WTC11 (cell line): ENCODE measurements at regions not wholly inside any gene's neighbourhood (a gene's known extent, or its start where the extent isn't known, plus 50 kb on each side); places are given as distances from the start of the nearest gene placed in this dataset.

Source experiments
- ATAC-seq: fragments of 200-7000 bp; cut with Tn5 transposase; 2 replicates; pipeline ENCODE4 v1.10.0; 2021; ENCODE audit warnings: mild to moderate bottlenecking, moderate library complexity
- CTCF ChIA-PET: fragments of 300-600 bp; sonication (Branson Sonifier 250); formaldehyde crosslinking; loops from one replicate; lab custom pipeline; 2021; ENCODE audit warnings: antibody characterized with exemption; lab: Charles Lee
- POLR2A ChIA-PET: fragments of 350-600 bp; sonication (Branson Sonifier 250); formaldehyde crosslinking; loops from one replicate; lab custom pipeline; 2021; ENCODE audit warnings: antibody characterized with exemption; lab: Charles Lee
- DNase-seq: peaks from one replicate; pipeline ENCODE4 v3.0.0; 2021; ENCODE audit warnings: low spot score
- H3K27ac Mint-ChIP-seq: 2 replicates; pipeline ENCODE4 v1.8.0; 2021; ENCODE audit warnings: mixed read lengths
- H3K27me3 Mint-ChIP-seq: 2 replicates; pipeline ENCODE4 v1.8.0; 2021; ENCODE audit warnings: low read depth, mild to moderate bottlenecking, moderate library complexity, mixed read lengths
- H3K36me3 Mint-ChIP-seq: 2 replicates; pipeline ENCODE4 v1.8.0; 2021; ENCODE audit warnings: mixed read lengths
- H3K4me1 Mint-ChIP-seq: 2 replicates; pipeline ENCODE4 v1.8.0; 2022; ENCODE audit warnings: mixed read lengths
- H3K4me3 Mint-ChIP-seq: 2 replicates; pipeline ENCODE4 v1.8.0; 2021; ENCODE audit warnings: mild to moderate bottlenecking, moderate library complexity, mixed read lengths
- H3K9me3 Mint-ChIP-seq: 2 replicates; pipeline ENCODE4 v1.8.0; 2021; ENCODE audit warnings: mixed read lengths
- AR ChIP-seq: fragments of 250-450 bp; sonication (Bioruptor Pico); IDR thresholded peaks from 2 replicates; pipeline ENCODE4 v1.9.0; 2021; ENCODE audit warnings: mild to moderate bottlenecking
- ARID4B ChIP-seq: sonication (generic); formaldehyde crosslinking; IDR thresholded peaks from 2 replicates; pipeline ENCODE4 v1.8.0; 2023; ENCODE audit warnings: missing genetic modification reagents, mild to moderate bottlenecking, borderline replicate concordance
- CDX4 ChIP-seq: fragments of 250-450 bp; sonication (Bioruptor Pico); IDR thresholded peaks from 2 replicates; pipeline ENCODE4 v1.9.0; 2021; ENCODE audit warnings: moderate library complexity, mild to moderate bottlenecking, inconsistent platforms, borderline replicate concordance
- E2F4 ChIP-seq: sonication (generic); formaldehyde crosslinking; IDR thresholded peaks from 2 replicates; pipeline ENCODE4 v1.8.1; 2022; ENCODE audit warnings: low read depth, mild to moderate bottlenecking, moderate library complexity, missing genetic modification reagents, borderline replicate concordance
- EMX1 ChIP-seq: fragments of 250-450 bp; sonication (Bioruptor Pico); IDR thresholded peaks from 2 replicates; pipeline ENCODE4 v1.8.0; 2021; ENCODE audit warnings: mild to moderate bottlenecking
- FOXP4 ChIP-seq: sonication (generic); formaldehyde crosslinking; IDR thresholded peaks from 2 replicates; pipeline ENCODE4 v1.8.0; 2022; ENCODE audit warnings: mild to moderate bottlenecking, missing genetic modification reagents
- IRF2 ChIP-seq: sonication (generic); formaldehyde crosslinking; IDR thresholded peaks from 2 replicates; pipeline ENCODE4 v1.8.0; 2022; ENCODE audit warnings: low read depth, missing genetic modification reagents, borderline replicate concordance
- JAZF1 ChIP-seq: fragments of 250-450 bp; sonication (Bioruptor Pico); IDR thresholded peaks from 2 replicates; pipeline ENCODE4 v1.9.0; 2021; ENCODE audit warnings: moderate library complexity, mild to moderate bottlenecking, inconsistent platforms
- MAX ChIP-seq: sonication (generic); formaldehyde crosslinking; IDR thresholded peaks from 2 replicates; pipeline ENCODE4 v1.8.0; 2022; ENCODE audit warnings: mild to moderate bottlenecking, missing genetic modification reagents
- NFYB ChIP-seq: sonication (generic); formaldehyde crosslinking; conservative IDR thresholded peaks from 2 replicates; pipeline ENCODE4 v1.8.0; 2022; ENCODE audit warnings: low read depth, missing genetic modification reagents
- OVOL2 ChIP-seq: fragments of 250-450 bp; sonication (Bioruptor Pico); IDR thresholded peaks from 2 replicates; pipeline ENCODE4 v1.9.0; 2021; ENCODE audit warnings: mild to moderate bottlenecking, borderline replicate concordance
- PRRX2 ChIP-seq: fragments of 250-450 bp; sonication (Bioruptor Pico); IDR thresholded peaks from 2 replicates; pipeline ENCODE4 v1.8.0; 2021; ENCODE audit warnings: mild to moderate bottlenecking
- RORB ChIP-seq: fragments of 250-450 bp; sonication (Bioruptor Pico); IDR thresholded peaks from 2 replicates; pipeline ENCODE4 v1.9.0; 2021; ENCODE audit warnings: mild to moderate bottlenecking
- SOX15 ChIP-seq: fragments of 250-450 bp; sonication (Bioruptor Pico); IDR thresholded peaks from 2 replicates; pipeline ENCODE4 v1.9.0; 2021; ENCODE audit warnings: mild to moderate bottlenecking
- ZNF219 ChIP-seq: sonication (generic); formaldehyde crosslinking; IDR thresholded peaks from 2 replicates; pipeline ENCODE4 v1.8.0; 2023; ENCODE audit warnings: missing genetic modification reagents, mild to moderate bottlenecking, borderline replicate concordance
- ZNF317 ChIP-seq: sonication (generic); formaldehyde crosslinking; IDR thresholded peaks from 2 replicates; pipeline ENCODE4 v1.8.1; 2023; ENCODE audit warnings: low read depth, mild to moderate bottlenecking, moderate library complexity, missing genetic modification reagents, borderline replicate concordance
- ZNF416 ChIP-seq: fragments of 250-450 bp; sonication (Bioruptor Pico); IDR thresholded peaks from 2 replicates; pipeline ENCODE4 v1.9.0; 2021; ENCODE audit warnings: mild to moderate bottlenecking, inconsistent platforms
- ZNF532 ChIP-seq: fragments of 250-450 bp; sonication (Bioruptor Pico); IDR thresholded peaks from 2 replicates; pipeline ENCODE4 v1.9.0; 2021; ENCODE audit warnings: mild to moderate bottlenecking, borderline replicate concordance
- ZNF671 ChIP-seq: fragments of 250-450 bp; sonication (Bioruptor Pico); IDR thresholded peaks from 2 replicates; pipeline ENCODE4 v1.8.0; 2021; ENCODE audit warnings: mild to moderate bottlenecking

GRCh38 chr12:93322784-93323183 lies 54.9 kb upstream of the NUDT4 start (continued):
- TF ChIP-seq AR, result no peak
- TF ChIP-seq NFYB (CRISPR knock-in tag), result no peak
- TF ChIP-seq CDX4 (CRISPR knock-in tag), result no peak
- no peak for TF ChIP-seq SOX15
- TF ChIP-seq MAX (CRISPR knock-in tag), result no peak
- no peak for TF ChIP-seq ZNF671 (CRISPR knock-in tag)
- TF ChIP-seq ZNF416 (CRISPR knock-in tag), result no peak
- TF ChIP-seq PRRX2 (CRISPR knock-in tag), result no peak
- no peak for TF ChIP-seq ARID4B (CRISPR knock-in tag)
- TF ChIP-seq ZNF317 (CRISPR knock-in tag), result no peak
- TF ChIP-seq ZNF219 (CRISPR knock-in tag), result no peak
- no peak for TF ChIP-seq RORB
- TF ChIP-seq IRF2 (CRISPR knock-in tag), result no peak

- H3K4me1 Mint-ChIP-seq, result no peaks in the 10 kb centered on the region
- H3K4me3 Mint-ChIP-seq, result no peak overlapping the region
- H3K27me3 Mint-ChIP-seq, result no peaks in the 10 kb centered on the region
- H3K27ac Mint-ChIP-seq, result no peak overlapping the region; the same call in 1 of the 2 replicates
- CTCF ChIA-PET, result no interaction called here
- no peaks in the 10 kb centered on the region for H3K36me3 Mint-ChIP-seq
- ATAC-seq (no peak), DNase-seq (no peak)
- TF ChIP-seq JAZF1 (CRISPR knock-in tag) (no peak), OVOL2 (CRISPR knock-in tag) (no peak), FOXP4 (CRISPR knock-in tag) (no peak), ZNF532 (no peak), E2F4 (CRISPR knock-in tag) (no peak), EMX1 (CRISPR knock-in tag) (no peak)
- TF ChIP-seq, all 79 proteins: peak for 0
- POLR2A ChIA-PET, result no interaction called here
- no peaks in the 10 kb centered on the region for H3K9me3 Mint-ChIP-seq
Measured at GRCh38 chr12:93323625-93324329, 53.9 kb upstream of the NUDT4 start.
